DOHH2 (cell line): ENCODE measurements at regions not wholly inside any gene's neighbourhood (a gene's known extent, or its start where the extent isn't known, plus 50 kb on each side); places are given as distances from the start of the nearest gene placed in this dataset.

ENCODE experiments used
- EZH2phosphoT487 ChIP-seq: fragments of 200-600 bp; sonication (generic); IDR thresholded peaks from 2 replicates; pipeline ENCODE4 v1.6.1; 2017; ENCODE audit warnings: borderline replicate concordance, mild to moderate bottlenecking, antibody characterized with exemption, low read length, moderate library complexity, mixed read lengths
- TF ChIP-seq, protein P1 (sequence below): fragments of 200-600 bp; sonication (generic); IDR thresholded peaks from one replicate; pipeline ENCODE4 v1.5.1; 2014; ENCODE audit warnings: antibody characterized with exemption, mild to moderate bottlenecking, low read depth, low read length; ENCODE audit not compliant: poor library complexity, severe bottlenecking

- TF ChIP-seq, protein P1, sequence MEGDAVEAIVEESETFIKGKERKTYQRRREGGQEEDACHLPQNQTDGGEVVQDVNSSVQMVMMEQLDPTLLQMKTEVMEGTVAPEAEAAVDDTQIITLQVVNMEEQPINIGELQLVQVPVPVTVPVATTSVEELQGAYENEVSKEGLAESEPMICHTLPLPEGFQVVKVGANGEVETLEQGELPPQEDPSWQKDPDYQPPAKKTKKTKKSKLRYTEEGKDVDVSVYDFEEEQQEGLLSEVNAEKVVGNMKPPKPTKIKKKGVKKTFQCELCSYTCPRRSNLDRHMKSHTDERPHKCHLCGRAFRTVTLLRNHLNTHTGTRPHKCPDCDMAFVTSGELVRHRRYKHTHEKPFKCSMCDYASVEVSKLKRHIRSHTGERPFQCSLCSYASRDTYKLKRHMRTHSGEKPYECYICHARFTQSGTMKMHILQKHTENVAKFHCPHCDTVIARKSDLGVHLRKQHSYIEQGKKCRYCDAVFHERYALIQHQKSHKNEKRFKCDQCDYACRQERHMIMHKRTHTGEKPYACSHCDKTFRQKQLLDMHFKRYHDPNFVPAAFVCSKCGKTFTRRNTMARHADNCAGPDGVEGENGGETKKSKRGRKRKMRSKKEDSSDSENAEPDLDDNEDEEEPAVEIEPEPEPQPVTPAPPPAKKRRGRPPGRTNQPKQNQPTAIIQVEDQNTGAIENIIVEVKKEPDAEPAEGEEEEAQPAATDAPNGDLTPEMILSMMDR = no peak
- no peak for TF ChIP-seq EZH2phosphoT487
These were observed 1110.5 kb downstream of the RAPGEF2 start for GRCh38 chr4:160213366-160213765.
